ENCODE measurements at regions not wholly inside any gene's neighbourhood (a gene's known extent, or its start where the extent isn't known, plus 50 kb on each side); places are given as distances from the start of the nearest gene placed in this dataset.

GRCh38 chr20:53833333-53834061 lies 236.9 kb downstream of the BCAS1 start:
- Histone ChIP-seq H3K4me1 (no peaks in the 10 kb centered on the region), H3K36me3 (no peaks in the 10 kb centered on the region), H3K9me3 (no peaks in the 10 kb centered on the region), H3K27ac (no peak overlapping the region), H3K4me3 (no peak overlapping the region), H3K27me3 (no peaks in the 10 kb centered on the region)
- intact Hi-C loops (cut with DNase I; ENCODE audit: low total_unique reads): no loop called here
- TF ChIP-seq POLR2AphosphoS5 (IDR thresholded peaks at IDR 0.05) (no peak), POLR2A (IDR thresholded peaks at IDR 0.05) (no peak), CTCF (IDR thresholded peaks at IDR 0.05) (no peak)
- no peak for DNase-seq (ENCODE audit: low spot score in 2 of 2)

DNA sequence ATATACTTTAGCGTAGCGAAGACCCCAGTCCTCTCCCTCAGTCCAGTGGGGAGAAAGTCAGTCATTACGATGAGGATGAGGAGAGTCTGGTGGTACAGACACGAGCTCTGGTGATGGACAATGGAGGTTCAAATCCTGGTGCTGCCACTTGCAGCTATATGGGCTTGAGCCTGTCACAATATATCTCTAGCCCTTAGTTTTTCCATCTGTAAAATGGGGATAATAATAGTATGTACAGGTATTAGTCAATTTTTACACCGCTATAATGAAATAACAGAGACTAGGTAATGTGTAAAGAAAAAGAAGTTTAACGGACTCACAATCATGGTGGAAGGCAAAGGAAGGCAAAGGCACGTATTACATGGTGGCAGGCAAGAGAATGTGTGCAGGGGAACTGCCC lies 237.9 kb downstream of the BCAS1 start:
- no peak for TF ChIP-seq CTCF (IDR thresholded peaks at IDR 0.05)
- no peak for TF ChIP-seq POLR2A (IDR thresholded peaks at IDR 0.05)
- no peak for TF ChIP-seq POLR2AphosphoS5 (IDR thresholded peaks at IDR 0.05)
- no peak for DNase-seq (ENCODE audit: low spot score in 2 of 2)
- Histone ChIP-seq H3K27ac (no peak overlapping the region), H3K36me3 (no peaks in the 10 kb centered on the region), H3K4me1 (no peaks in the 10 kb centered on the region), H3K27me3 (no peaks in the 10 kb centered on the region), H3K9me3 (no peaks in the 10 kb centered on the region), H3K4me3 (no peak overlapping the region)
- intact Hi-C loops (cut with DNase I; ENCODE audit: low total_unique reads): no loop called here

DNA sequence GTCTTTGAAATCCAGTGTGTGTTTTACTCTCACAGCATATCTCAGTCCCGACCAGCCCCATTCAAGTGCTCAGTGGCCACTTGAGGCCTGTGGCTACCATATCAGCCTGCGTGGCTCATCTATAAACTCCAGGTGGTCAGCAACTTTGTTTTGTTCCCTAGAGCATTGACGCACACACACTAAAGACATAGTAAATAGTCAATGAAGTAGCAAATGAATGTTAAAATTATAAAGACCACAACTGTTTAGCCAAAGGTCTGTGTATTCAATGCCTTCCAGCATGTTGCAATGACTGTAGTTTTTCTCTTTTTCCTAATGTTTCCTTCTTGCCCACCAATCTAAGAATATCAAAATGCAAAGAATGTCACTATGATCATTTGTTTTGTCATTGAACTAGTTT lies 238.2 kb upstream of the ZNF217 start:
- H3K36me3 ChIP-seq: no peaks in the 10 kb centered on the region
- no peak for DNase-seq (ENCODE audit: low spot score in 2 of 2)
- H3K9me3 ChIP-seq: no peaks in the 10 kb centered on the region
- no peaks in the 10 kb centered on the region for H3K27me3 ChIP-seq
- H3K4me3 ChIP-seq: no peak overlapping the region
- no peaks in the 10 kb centered on the region for H3K4me1 ChIP-seq
- no peak overlapping the region for H3K27ac ChIP-seq
- intact Hi-C loops (cut with DNase I; ENCODE audit: low total_unique reads): no loop called here
- TF ChIP-seq CTCF (IDR thresholded peaks at IDR 0.05): no peak
- TF ChIP-seq POLR2AphosphoS5 (IDR thresholded peaks at IDR 0.05): no peak
- no peak for TF ChIP-seq POLR2A (IDR thresholded peaks at IDR 0.05)

DNA sequence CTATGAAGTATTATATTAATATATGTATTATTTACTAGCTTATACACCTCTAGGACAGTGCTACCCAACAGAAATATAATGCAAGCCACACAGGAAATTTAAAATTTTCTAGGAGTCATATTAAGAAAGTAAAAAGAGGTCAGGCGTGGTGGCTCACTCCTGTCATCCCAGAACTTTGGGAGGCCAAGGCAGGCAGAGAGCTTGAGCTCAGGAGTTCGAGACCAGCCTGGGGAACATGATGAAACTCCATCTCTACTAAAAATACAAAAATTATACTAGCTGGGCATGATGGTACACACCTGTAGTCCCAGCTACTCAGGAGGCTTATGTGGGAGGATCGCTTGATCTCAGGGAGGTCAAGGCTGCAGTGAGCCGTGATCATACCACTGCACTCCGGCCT lies 237.6 kb upstream of the ZNF217 start:
- Histone ChIP-seq H3K4me1 (no peaks in the 10 kb centered on the region), H3K9me3 (no peaks in the 10 kb centered on the region), H3K27me3 (no peaks in the 10 kb centered on the region), H3K27ac (peak overlapping the region in 1 of 2 donors; percentile 90), H3K4me3 (no peak overlapping the region), H3K36me3 (no peaks in the 10 kb centered on the region)
- no peak for DNase-seq (ENCODE audit: low spot score in 2 of 2)
- TF ChIP-seq POLR2AphosphoS5 (IDR thresholded peaks at IDR 0.05) (no peak), POLR2A (IDR thresholded peaks at IDR 0.05) (no peak), CTCF (IDR thresholded peaks at IDR 0.05) (no peak)
- intact Hi-C loops (cut with DNase I; ENCODE audit: low total_unique reads): no loop called here

- Histone ChIP-seq H3K27me3 (no peaks in the 10 kb centered on the region), H3K36me3 (no peaks in the 10 kb centered on the region), H3K4me1 (no peaks in the 10 kb centered on the region), H3K9me3 (no peaks in the 10 kb centered on the region), H3K27ac (peak overlapping the region; percentile 89 to 90), H3K4me3 (peak overlapping the region; percentile 12 to 50 (median 34))
- TF ChIP-seq POLR2AphosphoS5 (IDR thresholded peaks at IDR 0.05) (no peak), POLR2A (IDR thresholded peaks at IDR 0.05) (no peak), CTCF (IDR thresholded peaks at IDR 0.05) (no peak)
- no peak for DNase-seq (ENCODE audit: low spot score in 2 of 2)
- intact Hi-C loops (cut with DNase I; ENCODE audit: low total_unique reads): no loop called here
Measured at GRCh38 chr20:53829724-53830521, 236.3 kb upstream of the ZNF217 start.

Data from breast epithelium (tissue), 4 donors.